ENCODE measurements at regions not wholly inside any gene's neighbourhood (a gene's known extent, or its start where the extent isn't known, plus 50 kb on each side); places are given as distances from the start of the nearest gene placed in this dataset.
A peak's percentile ranks its signal among the peaks of the same experiment; 100 is the strongest.

GRCh38 chr1:60129911-60130310 is 56.3 kb upstream of the C1orf87 start:
- no peak overlapping the region for H3K4me3 ChIP-seq (replicated peaks in 1 of 2; ENCODE audit: low read depth in 1 of 2, low read length in 2 of 2)
- DNase-seq (ENCODE audit: low read depth, low spot score) (no peak), ATAC-seq (no peak)
- H4K20me1 ChIP-seq (ENCODE audit: insufficient read depth), result no peaks in the 10 kb centered on the region
- H3K9me3 ChIP-seq (ENCODE audit: control insufficient read depth in 1 of 2, insufficient read depth in 1 of 2, low read depth in 1 of 2, low read length in 2 of 2), result no peaks in the 10 kb centered on the region
- no peaks in the 10 kb centered on the region for H3K79me2 ChIP-seq (ENCODE audit: insufficient read depth, low read length)
- BruUV-seq (replicated peaks), result no TSS peak
- no peak overlapping the region for H3K27ac ChIP-seq (ENCODE audit: low read depth, low read length)
- H3K4me2 ChIP-seq (ENCODE audit: low read length), result no peak overlapping the region
- POLR2A ChIA-PET, result no interaction called here
- RAD21 ChIA-PET (ENCODE audit: low non-redundant PET in 1 of 2, low total read pairs in 2 of 2, uncharacterized antibody in 2 of 2, unreplicated experiment in 2 of 2), result no interaction called here
- no peaks in the 10 kb centered on the region for H3K36me3 ChIP-seq (ENCODE audit: control insufficient read depth in 1 of 2, insufficient read depth in 2 of 2, low read length in 2 of 2)
- intact Hi-C loops (cut with micrococcal nuclease), result no loop called here
- H3K9me2 ChIP-seq (ENCODE audit: insufficient read depth), result no peaks in the 10 kb centered on the region
- no peak overlapping the region for H3K9ac ChIP-seq (ENCODE audit: low read length)
- no peaks in the 10 kb centered on the region for H3K27me3 ChIP-seq (ENCODE audit: insufficient read depth, low read length)
- CTCF ChIA-PET, result no interaction called here
- no peak overlapping the region for H2AFZ ChIP-seq (ENCODE audit: low read depth, low read length, poor library complexity, severe bottlenecking)
- H3K4me1 ChIP-seq (ENCODE audit: control insufficient read depth in 1 of 2, insufficient read depth in 2 of 2, low read length in 2 of 2), result peaks cover 0 to 12% of the 10 kb centered on the region in 2 experiments; a peak in 1 of 4 replicates
- TF ChIP-seq TCF7L2 (IDR thresholded peaks at IDR 0.05; ENCODE audit: borderline replicate concordance, extremely low read depth, insufficient read depth, insufficient read length) (no peak), RAD21 (IDR thresholded peaks at IDR 0.05; ENCODE audit: low read depth) (peak; percentile 25; the same call in 1 of the 2 replicates)

- Histone ChIP-seq H3K4me2 (ENCODE audit: low read length) (no peak overlapping the region), H3K9me3 (ENCODE audit: control insufficient read depth in 1 of 2, insufficient read depth in 1 of 2, low read depth in 1 of 2, low read length in 2 of 2) (no peaks in the 10 kb centered on the region), H3K9ac (ENCODE audit: low read length) (no peak overlapping the region), H4K20me1 (ENCODE audit: insufficient read depth) (no peaks in the 10 kb centered on the region), H3K4me3 (replicated peaks in 1 of 2; ENCODE audit: low read depth in 1 of 2, low read length in 2 of 2) (no peak overlapping the region), H3K4me1 (ENCODE audit: control insufficient read depth in 1 of 2, insufficient read depth in 2 of 2, low read length in 2 of 2) (no peaks in the 10 kb centered on the region), H3K27me3 (ENCODE audit: insufficient read depth, low read length) (no peaks in the 10 kb centered on the region), H3K9me2 (ENCODE audit: insufficient read depth) (no peaks in the 10 kb centered on the region), H2AFZ (ENCODE audit: low read depth, low read length, poor library complexity, severe bottlenecking) (no peak overlapping the region), H3K27ac (ENCODE audit: low read depth, low read length) (no peak overlapping the region), H3K79me2 (ENCODE audit: insufficient read depth, low read length) (no peaks in the 10 kb centered on the region), H3K36me3 (ENCODE audit: control insufficient read depth in 1 of 2, insufficient read depth in 2 of 2, low read length in 2 of 2) (no peaks in the 10 kb centered on the region)
- DNase-seq (ENCODE audit: low read depth, low spot score), result no peak
- TF ChIP-seq POLR2A (IDR thresholded peaks at IDR 0.05; ENCODE audit: borderline replicate concordance, extremely low read depth, insufficient read depth, insufficient read length) (no peak), EZH2phosphoT487 (IDR thresholded peaks at IDR 0.05; ENCODE audit: borderline replicate concordance) (no peak), CTCF (IDR thresholded peaks at IDR 0.05 in 2 of 3, conservative IDR thresholded peaks at IDR 0.05 in 1 of 3; ENCODE audit: borderline replicate concordance in 1 of 3, insufficient read depth in 1 of 3, low read depth in 2 of 3, low read length in 2 of 3) (peak in 1 of 3 experiments; percentile 15; a peak in 1 of 6 replicates), YY1 (IDR thresholded peaks at IDR 0.05; ENCODE audit: extremely low read depth, insufficient replicate concordance, low read depth, low read length) (no peak), CBX3 (IDR thresholded peaks at IDR 0.05; ENCODE audit: low read depth) (no peak), FOSL1 (IDR thresholded peaks at IDR 0.05; ENCODE audit: low read depth) (no peak), CEBPB (IDR thresholded peaks at IDR 0.05; ENCODE audit: low read depth) (no peak), RAD21 (IDR thresholded peaks at IDR 0.05; ENCODE audit: low read depth) (peak; percentile 32), EGR1 (IDR thresholded peaks at IDR 0.05; ENCODE audit: low read depth) (no peak), MAX (IDR thresholded peaks at IDR 0.05) (no peak), ELF1 (IDR thresholded peaks at IDR 0.05; ENCODE audit: borderline replicate concordance, low read depth) (no peak)
- intact Hi-C loops (cut with micrococcal nuclease), result loop anchor here (2.0 kb wide), 1 partner anchor 150 kb away; no protein-coding TSS in a partner anchor
- BruUV-seq (replicated peaks), result no TSS peak
- no peak for ATAC-seq
- ChIA-PET RAD21 (ENCODE audit: low non-redundant PET in 1 of 2, low total read pairs in 2 of 2, uncharacterized antibody in 2 of 2, unreplicated experiment in 2 of 2) (no interaction called here), POLR2A (no interaction called here), CTCF (interaction anchor here (0.6 to 1.3 kb wide), 2 partner anchors 156 kb away, joined by 3 to 6 read pairs; no protein-coding TSS in a partner anchor)
These were observed 53.2 kb upstream of the C1orf87 start for GRCh38 chr1:60126723-60127122.

Measured in HCT116 (cell line).